HEK293T (cell line): ENCODE measurements at regions not wholly inside any gene's neighbourhood (a gene's known extent, or its start where the extent isn't known, plus 50 kb on each side); places are given as distances from the start of the nearest gene placed in this dataset.

Experiments
- ARNT ChIP-seq: fragments of 450-650 bp; IDR thresholded peaks from 2 replicates; pipeline ENCODE4 v1.6.1; 2017; ENCODE audit warnings: mild to moderate bottlenecking
- BHLHE40 ChIP-seq: fragments of 450-650 bp; IDR thresholded peaks from 2 replicates; pipeline ENCODE4 v1.6.1; 2016; ENCODE audit warnings: mild to moderate bottlenecking, moderate library complexity, borderline replicate concordance
- CTBP1 ChIP-seq: fragments of 450-650 bp; IDR thresholded peaks from 2 replicates; pipeline ENCODE4 v1.6.1; 2016; ENCODE audit warnings: borderline replicate concordance
- FOXA1 ChIP-seq: fragments of 450-650 bp; IDR thresholded peaks from 2 replicates; pipeline ENCODE4 v1.6.1; 2016; ENCODE audit warnings: mild to moderate bottlenecking
- FOXK2 ChIP-seq: fragments of 450-650 bp; IDR thresholded peaks from 2 replicates; pipeline ENCODE4 v1.6.1; 2016; ENCODE audit warnings: mild to moderate bottlenecking
- FOXM1 ChIP-seq: fragments of 450-650 bp; IDR thresholded peaks from 2 replicates; pipeline ENCODE4 v1.6.1; 2017; ENCODE audit warnings: mild to moderate bottlenecking, borderline replicate concordance
- HDGF ChIP-seq: fragments of 450-650 bp; IDR thresholded peaks from 2 replicates; pipeline ENCODE4 v1.6.1; 2017; ENCODE audit warnings: antibody characterized with exemption, borderline replicate concordance
- L3MBTL2 ChIP-seq: fragments of 450-650 bp; conservative IDR thresholded peaks from 2 replicates; pipeline ENCODE4 v1.6.1; 2016; ENCODE audit warnings: mild to moderate bottlenecking
- NFRKB ChIP-seq: fragments of 450-650 bp; IDR thresholded peaks from 2 replicates; pipeline ENCODE4 v1.6.1; 2016; ENCODE audit warnings: mild to moderate bottlenecking, moderate library complexity
- PKNOX1 ChIP-seq: fragments of 450-650 bp; IDR thresholded peaks from 2 replicates; pipeline ENCODE4 v1.6.1; 2016
- SP1 ChIP-seq: fragments of 450-650 bp; IDR thresholded peaks from 2 replicates; pipeline ENCODE4 v1.6.1; 2017
- SUZ12 ChIP-seq: fragments of 450-650 bp; IDR thresholded peaks from 2 replicates; pipeline ENCODE4 v1.6.1; 2016; ENCODE audit warnings: mild to moderate bottlenecking
- TARDBP ChIP-seq: fragments of 450-650 bp; IDR thresholded peaks from 2 replicates; pipeline ENCODE4 v1.6.1; 2016
- ZNF384 ChIP-seq: fragments of 450-650 bp; IDR thresholded peaks from 2 replicates; pipeline ENCODE4 v1.6.1; 2016

GRCh38 chr3:13704174-13704573, 155.2 kb downstream of the FBLN2 start:
- no peak for TF ChIP-seq NFRKB
- no peak for TF ChIP-seq ARNT
- TF ChIP-seq SUZ12 = no peak
- TF ChIP-seq SP1 = no peak
- TF ChIP-seq HDGF = no peak
- TF ChIP-seq L3MBTL2 = no peak
- no peak for TF ChIP-seq FOXM1
- no peak for TF ChIP-seq ZNF384
- TF ChIP-seq BHLHE40 = no peak
- TF ChIP-seq TARDBP = no peak
- no peak for TF ChIP-seq FOXK2
- no peak for TF ChIP-seq FOXA1
- no peak for TF ChIP-seq PKNOX1
- TF ChIP-seq CTBP1 = no peak
